IMR-90 (cell line): ENCODE measurements at regions not wholly inside any gene's neighbourhood (a gene's known extent, or its start where the extent isn't known, plus 50 kb on each side); places are given as distances from the start of the nearest gene placed in this dataset.

Experiments used
- ATAC-seq: fragments of 200-7000 bp; cut with Tn5 transposase; 2 replicates; pipeline ENCODE4 v1.9.1; 2020; ENCODE audit warnings: low read depth, mild to moderate bottlenecking, moderate library complexity
- BruUV-seq: library from RNA; stranded (reverse); fragments of 400-500 nt; replicated peaks from 2 replicates; lab custom pipeline; 2021; lab: Mats Ljungman, UMichigan
- CTCF ChIA-PET: fragments of 300-600 bp; formaldehyde crosslinking; extraction: SDS; loops from one replicate; lab custom pipeline; 2021; ENCODE audit warnings: antibody characterized with exemption; lab: Yijun Ruan, JAX
- POLR2A ChIA-PET: fragments of 300-600 bp; sonication (Branson Sonifier 250); formaldehyde crosslinking; loops from one replicate; lab custom pipeline; 2022; ENCODE audit warnings: antibody characterized with exemption; ENCODE audit not compliant: unreplicated experiment; lab: Charles Lee
- DNase-seq: peaks from one replicate; pipeline ENCODE4 v3.0.0; 2013
- H2AFZ ChIP-seq: replicated peaks from 2 replicates; pipeline ENCODE3; 2013; ENCODE audit warnings: low read length, mild to moderate bottlenecking; ENCODE audit not compliant: poor library complexity
- H2AK5ac ChIP-seq: 2 replicates; pipeline ENCODE4 v1.6.1; 2013; ENCODE audit warnings: low read depth, low read length, inconsistent platforms
- H2AK9ac ChIP-seq: replicated peaks from 2 replicates; pipeline ENCODE3; 2013; ENCODE audit warnings: mild to moderate bottlenecking, low read depth, low read length, moderate library complexity; ENCODE audit not compliant: poor library complexity
- H2BK120ac ChIP-seq: 2 replicates; pipeline ENCODE4 v1.6.1; 2013; ENCODE audit warnings: low read depth, low read length, inconsistent platforms
- H2BK15ac ChIP-seq: 3 replicates; pipeline ENCODE4 v1.6.1; 2013; ENCODE audit warnings: low read depth, low read length, inconsistent platforms
- H2BK20ac ChIP-seq: 2 replicates; pipeline ENCODE4 v1.6.1; 2013; ENCODE audit warnings: low read depth, mild to moderate bottlenecking, inconsistent platforms, low read length, moderate library complexity
- H2BK5ac ChIP-seq: 2 replicates; pipeline ENCODE4 v1.6.1; 2013; ENCODE audit warnings: mild to moderate bottlenecking, low read depth, low read length, inconsistent platforms; ENCODE audit not compliant: poor library complexity, severe bottlenecking
- H3K14ac ChIP-seq: replicated peaks from 2 replicates; pipeline ENCODE4 v1.6.1; 2013; ENCODE audit warnings: low read depth, low read length, inconsistent platforms
- H3K18ac ChIP-seq: 2 replicates; pipeline ENCODE4 v1.6.1; 2013; ENCODE audit warnings: low read depth, low read length, control low read depth
- H3K23ac ChIP-seq: 2 replicates; pipeline ENCODE4 v1.6.1; 2013; ENCODE audit warnings: low read depth, low read length, inconsistent platforms
- H3K27ac ChIP-seq: 2 replicates; pipeline ENCODE4 v1.5.1; 2013; ENCODE audit warnings: mild to moderate bottlenecking, control low read depth, low read length; ENCODE audit not compliant: insufficient read depth
- H3K27me3 ChIP-seq: 2 replicates; pipeline ENCODE4 v1.6.1; 2013; ENCODE audit warnings: low read length; ENCODE audit not compliant: control insufficient read depth, insufficient read depth
- H3K36me3 ChIP-seq: 2 replicates; pipeline ENCODE4 v1.6.1; 2013; ENCODE audit warnings: low read length, mixed read lengths; ENCODE audit not compliant: control insufficient read depth, insufficient read depth
- H3K4ac ChIP-seq: 2 replicates; pipeline ENCODE4 v1.6.1; 2013; ENCODE audit warnings: low read depth, low read length, inconsistent platforms
- H3K4me1 ChIP-seq: 2 replicates; pipeline ENCODE4 v1.6.1; 2013; ENCODE audit warnings: low read length, mixed read lengths; ENCODE audit not compliant: control insufficient read depth, insufficient read depth
- H3K4me2 ChIP-seq: 2 replicates; pipeline ENCODE4 v1.6.1; 2013; ENCODE audit warnings: low read depth, mild to moderate bottlenecking, control low read depth, low read length, moderate library complexity
- H3K4me3 ChIP-seq: 2 replicates; pipeline ENCODE4 v1.5.1; 2013; ENCODE audit warnings: low read depth, mild to moderate bottlenecking, control low read depth, low read length, moderate library complexity; ENCODE audit not compliant: insufficient read depth
- H3K56ac ChIP-seq: 2 replicates; pipeline ENCODE4 v1.6.1; 2013; ENCODE audit warnings: low read length, inconsistent platforms; ENCODE audit not compliant: insufficient read depth; ENCODE audit errors: extremely low read depth
- H3K79me1 ChIP-seq, 2 experiments: 2 replicates each; pipeline ENCODE4 v1.6.1; 2013; ENCODE audit warnings: low read length in 2 of 2, inconsistent platforms in 1 of 2, low read depth in 1 of 2
- H3K9ac ChIP-seq: 2 replicates; pipeline ENCODE4 v1.6.1; 2013; ENCODE audit warnings: low read depth, low read length, control low read depth
- H3K9me1 ChIP-seq: 2 replicates; pipeline ENCODE4 v1.6.1; 2013; ENCODE audit warnings: low read length, inconsistent platforms; ENCODE audit not compliant: insufficient read depth
- H3K9me3 ChIP-seq: 2 replicates; pipeline ENCODE4 v1.6.1; 2013; ENCODE audit warnings: low read length; ENCODE audit not compliant: control insufficient read depth, insufficient read depth
- H4K20me1 ChIP-seq: 2 replicates; pipeline ENCODE4 v1.6.1; 2013; ENCODE audit warnings: low read length, inconsistent platforms; ENCODE audit not compliant: insufficient read depth
- H4K5ac ChIP-seq: 2 replicates; pipeline ENCODE4 v1.6.1; 2013; ENCODE audit warnings: mild to moderate bottlenecking, low read depth, low read length, control low read depth
- H4K8ac ChIP-seq, 2 experiments: 2 replicates each; pipeline ENCODE4 v1.6.1; 2013; ENCODE audit warnings: low read depth in 2 of 2, low read length in 2 of 2, control low read depth in 1 of 2, inconsistent platforms in 1 of 2
- H4K91ac ChIP-seq: 2 replicates; pipeline ENCODE4 v1.6.1; 2013; ENCODE audit warnings: low read depth, low read length, inconsistent platforms; ENCODE audit not compliant: insufficient read depth
- CEBPB ChIP-seq: IDR thresholded peaks from 2 replicates; pipeline ENCODE4 v1.6.1; 2012; ENCODE audit warnings: low read depth, low read length, improper control_type of control experiment
- CHD1 ChIP-seq: IDR thresholded peaks from 2 replicates; pipeline ENCODE4 v1.6.1; 2012; ENCODE audit warnings: low read depth, low read length, improper control_type of control experiment
- ELK1 ChIP-seq: fragments of 150-350 bp; IDR thresholded peaks from 2 replicates; pipeline ENCODE4 v1.6.1; 2016; ENCODE audit warnings: low read depth, mild to moderate bottlenecking, low read length, moderate library complexity, borderline replicate concordance
- FOS ChIP-seq: fragments of 150-350 bp; IDR thresholded peaks from 2 replicates; pipeline ENCODE4 v1.6.1; 2016; ENCODE audit warnings: low read depth, low read length
- MAFK ChIP-seq: IDR thresholded peaks from 2 replicates; pipeline ENCODE4 v1.6.1; 2012; ENCODE audit warnings: low read depth, low read length, improper control_type of control experiment
- RCOR1 ChIP-seq: IDR thresholded peaks from 2 replicates; pipeline ENCODE4 v1.6.1; 2012; ENCODE audit warnings: mild to moderate bottlenecking, low read length, improper control_type of control experiment; ENCODE audit not compliant: insufficient replicate concordance
- WGBS, 2 experiments: methylation state at CpG; one replicate each; pipeline versions ENCODE4 v1.1.5 to v1.1.7; 2013; ENCODE audit warnings: missing lambda C conversion rate in 2 of 2; ENCODE audit not compliant: insufficient read length in 1 of 2; ENCODE audit errors: extremely low coverage in 2 of 2; 5-methylcytosine and 5-hydroxymethylcytosine counted together
- dilution Hi-C: fragments of 300-500 bp; cut with HindIII; formaldehyde crosslinking; loops from one replicate; pipeline ENCODE4 v1.14.3; 2018; ENCODE audit warnings: low sequenced_read_pairs; ENCODE audit not compliant: unreplicated experiment
- in situ Hi-C: fragments of 300-500 bp; cut with MboI; formaldehyde crosslinking; loops from 3 replicates; pipeline ENCODE4 v1.14.3; 2019; ENCODE audit warnings: low sequenced_read_pairs, inconsistent platforms, mixed read lengths
- intact Hi-C: fragments of 100-400 bp; cut with micrococcal nuclease; formaldehyde crosslinking; loops from 2 replicates; pipeline ENCODE4 v1.10.0; 2022

DNA sequence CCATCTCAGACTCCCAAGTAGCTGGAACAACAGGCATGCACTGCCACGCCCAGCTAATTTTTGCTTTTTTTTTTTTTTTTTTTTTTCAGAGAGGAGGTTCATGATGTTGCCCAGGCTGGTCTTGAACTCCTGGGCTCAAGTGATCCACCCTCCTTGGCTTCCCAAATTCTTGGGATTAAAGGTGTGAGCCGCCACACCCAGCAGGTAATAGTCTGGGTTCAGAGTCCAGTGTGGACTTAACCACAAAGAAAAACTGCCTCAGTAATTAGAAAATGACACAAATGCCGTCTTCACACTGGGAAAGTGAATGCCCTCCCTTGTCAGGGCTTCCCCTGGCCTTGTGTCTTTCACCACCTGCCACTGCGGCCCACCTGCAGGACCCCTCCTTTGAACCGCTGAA is 101.1 kb downstream of the RAB11FIP2 start:
- in situ Hi-C loops (no loop called here), intact Hi-C loops (no loop called here), dilution Hi-C loops (no loop called here)
- H2BK15ac ChIP-seq, result no peak overlapping the region
- CTCF ChIA-PET, result no interaction called here
- H3K36me3 ChIP-seq, result no peaks in the 10 kb centered on the region
- no peak for ATAC-seq
- no peak overlapping the region for H4K5ac ChIP-seq
- POLR2A ChIA-PET, result no interaction called here
- no peak overlapping the region for H3K18ac ChIP-seq
- H3K14ac ChIP-seq, result no peak overlapping the region
- no peak overlapping the region for H2BK20ac ChIP-seq
- no peak overlapping the region for H4K8ac ChIP-seq
- H2BK120ac ChIP-seq, result no peak overlapping the region
- no peak overlapping the region for H2AFZ ChIP-seq
- H3K23ac ChIP-seq, result no peak overlapping the region
- BruUV-seq, result no TSS peak
- no peak overlapping the region for H3K27ac ChIP-seq
- no CpG with 5 or more reads among the region's 5 CpGs for WGBS, 2 experiments
- DNase-seq, result no peak
- H3K9me1 ChIP-seq, result no peaks in the 10 kb centered on the region
- no peak overlapping the region for H4K91ac ChIP-seq
- no peak overlapping the region for H2AK9ac ChIP-seq
- no peak overlapping the region for H3K9ac ChIP-seq
- TF ChIP-seq RCOR1 (no peak), FOS (no peak), CHD1 (no peak), ELK1 (no peak), CEBPB (no peak), MAFK (no peak)
- H2AK5ac ChIP-seq, result no peak overlapping the region
- no peak overlapping the region for H3K4ac ChIP-seq
- H3K79me1 ChIP-seq, result no peaks in the 10 kb centered on the region
- no peak overlapping the region for H3K4me3 ChIP-seq
- H4K20me1 ChIP-seq, result no peaks in the 10 kb centered on the region
- H3K4me1 ChIP-seq, result no peaks in the 10 kb centered on the region
- H3K27me3 ChIP-seq, result no peaks in the 10 kb centered on the region; the same call in 1 of the 2 replicates
- H2BK5ac ChIP-seq, result no peak overlapping the region
- H3K4me2 ChIP-seq, result no peak overlapping the region
- H3K56ac ChIP-seq, result no peak overlapping the region
- no peaks in the 10 kb centered on the region for H3K9me3 ChIP-seq
